ENCODE measurements at regions not wholly inside any gene's neighbourhood (a gene's known extent, or its start where the extent isn't known, plus 50 kb on each side); places are given as distances from the start of the nearest gene placed in this dataset.

DNA sequence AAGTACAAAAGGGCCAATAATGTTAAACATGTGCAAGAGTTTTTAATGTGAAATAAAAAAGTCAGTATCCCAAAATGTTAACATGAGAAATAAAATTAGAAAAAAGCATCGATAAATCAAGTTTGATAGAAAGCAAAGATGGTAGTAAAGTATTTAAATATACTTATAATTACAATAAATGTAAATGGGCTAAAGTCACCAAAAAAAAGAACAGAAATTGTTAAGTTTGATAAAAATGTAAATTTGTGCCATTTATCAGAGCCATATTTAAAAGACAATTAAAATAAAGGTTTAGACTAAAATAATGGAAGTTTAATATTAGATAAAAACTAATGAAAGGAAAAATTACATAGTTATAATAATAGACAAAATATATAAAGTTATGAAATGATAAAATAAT is 500.5 kb downstream of the TMEM232 start:
- in situ Hi-C loops (cut with MboI) (no loop called here), intact Hi-C loops (cut with micrococcal nuclease; ENCODE audit: unreplicated experiment) (no loop called here)
- POLR2A ChIA-PET: no interaction called here
- ATAC-seq (no peak), FAIRE-seq (no peak), DNase-seq (ENCODE audit: low read depth, low spot score) (no peak)
- BruUV-seq (replicated peaks): no TSS peak
- TF ChIP-seq HDGF (IDR thresholded peaks at IDR 0.05) (no peak), STAT1 (conservative IDR thresholded peaks at IDR 0.05) (no peak), RCOR1 (conservative IDR thresholded peaks at IDR 0.05; ENCODE audit: low read depth, low read length) (no peak), NFYA (IDR thresholded peaks at IDR 0.05; ENCODE audit: borderline replicate concordance, low read depth, low read length) (no peak), HCFC1 (IDR thresholded peaks at IDR 0.05; ENCODE audit: low read length) (no peak), CBX5 (IDR thresholded peaks at IDR 0.05; ENCODE audit: low read depth) (no peak), RAD21 (IDR thresholded peaks at IDR 0.05; ENCODE audit: insufficient read depth, low read depth, low read length) (no peak), PAX8 (IDR thresholded peaks at IDR 0.05) (no peak), SIN3A (IDR thresholded peaks at IDR 0.05; ENCODE audit: low read depth, low read length) (no peak)
- TF ChIP-seq, protein P1, sequence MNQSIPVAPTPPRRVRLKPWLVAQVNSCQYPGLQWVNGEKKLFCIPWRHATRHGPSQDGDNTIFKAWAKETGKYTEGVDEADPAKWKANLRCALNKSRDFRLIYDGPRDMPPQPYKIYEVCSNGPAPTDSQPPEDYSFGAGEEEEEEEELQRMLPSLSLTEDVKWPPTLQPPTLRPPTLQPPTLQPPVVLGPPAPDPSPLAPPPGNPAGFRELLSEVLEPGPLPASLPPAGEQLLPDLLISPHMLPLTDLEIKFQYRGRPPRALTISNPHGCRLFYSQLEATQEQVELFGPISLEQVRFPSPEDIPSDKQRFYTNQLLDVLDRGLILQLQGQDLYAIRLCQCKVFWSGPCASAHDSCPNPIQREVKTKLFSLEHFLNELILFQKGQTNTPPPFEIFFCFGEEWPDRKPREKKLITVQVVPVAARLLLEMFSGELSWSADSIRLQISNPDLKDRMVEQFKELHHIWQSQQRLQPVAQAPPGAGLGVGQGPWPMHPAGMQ (IDR thresholded peaks at IDR 0.05; ENCODE audit: borderline replicate concordance): no peak
- no peak overlapping the region for H3K4me2 ChIP-seq (ENCODE audit: control insufficient read depth, insufficient read depth)
- 35% methylated on average over 1 of the region's 1 CpG for WGBS (ENCODE audit: insufficient coverage, insufficient replicate concordance, low lambda C conversion rate, missing lambda C conversion rate)
- no peaks in the 10 kb centered on the region for H3K27me3 ChIP-seq (replicated peaks in 1 of 2; ENCODE audit: control insufficient read depth in 2 of 2, insufficient read depth in 2 of 2, low read length in 1 of 2)
- H3K79me2 ChIP-seq (ENCODE audit: control insufficient read depth, insufficient read depth, low read length): no peaks in the 10 kb centered on the region
- no peak overlapping the region for H3K9ac ChIP-seq (ENCODE audit: control insufficient read depth, insufficient read depth, low read length)
- no peak overlapping the region for H2AFZ ChIP-seq (ENCODE audit: control insufficient read depth, low read depth, low read length)
- SMC1A ChIA-PET (ENCODE audit: uncharacterized antibody, unreplicated experiment): no interaction called here
- H3K9me3 ChIP-seq (replicated peaks; ENCODE audit: control insufficient read depth, insufficient read depth, low read length): peaks cover 1% of the 10 kb centered on the region; the same call in 2 of the 3 replicates
- no peak overlapping the region for H3K27ac ChIP-seq (ENCODE audit: control insufficient read depth, insufficient read depth)
- RAD21 ChIA-PET (ENCODE audit: unreplicated experiment): no interaction called here
- CTCF ChIA-PET: no interaction called here
- H4K20me1 ChIP-seq (ENCODE audit: control insufficient read depth, insufficient read depth): no peaks in the 10 kb centered on the region
- H3K36me3 ChIP-seq (ENCODE audit: control insufficient read depth in 2 of 2, insufficient read depth in 2 of 2, low read length in 1 of 2): no peaks in the 10 kb centered on the region
- no peak overlapping the region for H3K4me3 ChIP-seq
- H3K4me1 ChIP-seq (ENCODE audit: control insufficient read depth, insufficient read depth, low read length): no peaks in the 10 kb centered on the region

All from GM12878 (cell line).